Lower lobe of right lung (tissue), 2 donors: ENCODE measurements at regions not wholly inside any gene's neighbourhood (a gene's known extent, or its start where the extent isn't known, plus 50 kb on each side); places are given as distances from the start of the nearest gene placed in this dataset.

Source experiments
- ATAC-seq, 2 donors: fragments of 200-7000 bp; cut with Tn5 transposase; one replicate each; pipeline ENCODE4 v1.9.1; 2020 to 2022; ENCODE audit warnings: mild to moderate bottlenecking in 2 of 2, moderate library complexity in 2 of 2
- DNase-seq: peaks from one replicate; pipeline ENCODE4 v3.0.0-alpha.2; 2020
- H3K27ac ChIP-seq: fragments of 200-600 bp; one replicate; pipeline ENCODE4 v1.8.0; 2022
- H3K27me3 ChIP-seq: fragments of 200-600 bp; one replicate; pipeline ENCODE4 v1.8.0; 2022; ENCODE audit warnings: low read depth
- H3K36me3 ChIP-seq: fragments of 200-600 bp; one replicate; pipeline ENCODE4 v1.8.0; 2022; ENCODE audit warnings: mild to moderate bottlenecking
- H3K4me1 ChIP-seq: fragments of 200-600 bp; one replicate; pipeline ENCODE4 v1.8.0; 2022
- H3K4me3 ChIP-seq: fragments of 200-600 bp; one replicate; pipeline ENCODE4 v1.8.0; 2022; ENCODE audit warnings: mild to moderate bottlenecking
- H3K9me3 ChIP-seq: fragments of 200-600 bp; one replicate; pipeline ENCODE4 v1.8.0; 2022
- CTCF ChIP-seq: fragments of 200-600 bp; IDR thresholded peaks from one replicate; pipeline ENCODE4 v1.8.0; 2022; ENCODE audit warnings: antibody characterized with exemption, mild to moderate bottlenecking
- intact Hi-C: fragments of 100-400 bp; cut with DNase I; formaldehyde crosslinking; loops from one replicate; pipeline ENCODE4 v1.11.0; 2022
- donor health status: DM: no; HTN: yes; CAD: no; lungs with severe emphysema.

GRCh38 chr2:220151341-220151740, 523.9 kb downstream of the SLC4A3 start:
- H3K27me3 ChIP-seq, result no peaks in the 10 kb centered on the region

GRCh38 chr2:220152281-220152935, 525.0 kb downstream of the SLC4A3 start:
- DNase-seq, result no peak
- intact Hi-C loops, result no loop called here
- no peaks in the 10 kb centered on the region for H3K36me3 ChIP-seq
- no peak overlapping the region for H3K27ac ChIP-seq
- no peak for TF ChIP-seq CTCF
- ATAC-seq, result no peak
- H3K4me3 ChIP-seq, result no peak overlapping the region
- H3K27me3 ChIP-seq, result no peaks in the 10 kb centered on the region
- H3K4me1 ChIP-seq, result no peaks in the 10 kb centered on the region
- H3K9me3 ChIP-seq, result no peaks in the 10 kb centered on the region

More at GRCh38 chr2:220151341-220151740, 523.9 kb downstream of the SLC4A3 start:
- Histone ChIP-seq H3K4me3 (no peak overlapping the region), H3K4me1 (no peaks in the 10 kb centered on the region), H3K9me3 (no peaks in the 10 kb centered on the region), H3K27ac (no peak overlapping the region), H3K36me3 (no peaks in the 10 kb centered on the region)
- intact Hi-C loops, result no loop called here
- DNase-seq, result no peak
- no peak for ATAC-seq
- TF ChIP-seq CTCF, result no peak

GRCh38 chr2:220153118-220153517, 525.7 kb downstream of the SLC4A3 start:
- no peaks in the 10 kb centered on the region for H3K4me1 ChIP-seq
- ATAC-seq (no peak), DNase-seq (no peak)
- H3K9me3 ChIP-seq, result no peaks in the 10 kb centered on the region
- TF ChIP-seq CTCF, result no peak
- intact Hi-C loops, result no loop called here
- H3K4me3 ChIP-seq, result no peak overlapping the region
- no peaks in the 10 kb centered on the region for H3K36me3 ChIP-seq
- H3K27me3 ChIP-seq, result no peaks in the 10 kb centered on the region
- no peak overlapping the region for H3K27ac ChIP-seq

- Histone ChIP-seq H3K4me3 (no peak overlapping the region), H3K27me3 (no peaks in the 10 kb centered on the region), H3K27ac (no peak overlapping the region), H3K9me3 (no peaks in the 10 kb centered on the region), H3K36me3 (no peaks in the 10 kb centered on the region), H3K4me1 (no peaks in the 10 kb centered on the region)
- intact Hi-C loops, result no loop called here
- ATAC-seq (no peak), DNase-seq (no peak)
- no peak for TF ChIP-seq CTCF
Observed at GRCh38 chr2:220154304-220154703, 526.9 kb downstream of the SLC4A3 start.

GRCh38 chr2:220157312-220157711, 529.9 kb downstream of the SLC4A3 start:
- intact Hi-C loops, result no loop called here
- no peaks in the 10 kb centered on the region for H3K27me3 ChIP-seq
- H3K4me1 ChIP-seq, result no peaks in the 10 kb centered on the region
- H3K36me3 ChIP-seq, result no peaks in the 10 kb centered on the region
- no peak overlapping the region for H3K27ac ChIP-seq
- ATAC-seq (no peak), DNase-seq (no peak)
- no peak for TF ChIP-seq CTCF
- no peak overlapping the region for H3K4me3 ChIP-seq
- H3K9me3 ChIP-seq, result no peaks in the 10 kb centered on the region
